Neuronal stem cell (in vitro differentiated cells): ENCODE measurements at regions not wholly inside any gene's neighbourhood (a gene's known extent, or its start where the extent isn't known, plus 50 kb on each side); places are given as distances from the start of the nearest gene placed in this dataset.

Experiments used
- DNase-seq: peaks from one replicate; pipeline ENCODE4 v3.0.0-alpha.2; 2013; ENCODE audit warnings: low spot score
- H2AFZ ChIP-seq: one replicate; pipeline ENCODE4 v1.6.1; 2013; ENCODE audit warnings: mild to moderate bottlenecking, low read length, inconsistent platforms
- H2AK5ac ChIP-seq: 2 replicates; pipeline ENCODE4 v1.6.1; 2013; ENCODE audit warnings: low read depth, mild to moderate bottlenecking, inconsistent platforms, low read length, moderate library complexity, mixed read lengths
- H2BK120ac ChIP-seq: 2 replicates; pipeline ENCODE4 v1.6.1; 2013; ENCODE audit warnings: low read depth, mild to moderate bottlenecking, inconsistent platforms, low read length, moderate library complexity, mixed read lengths
- H2BK12ac ChIP-seq: one replicate; pipeline ENCODE4 v1.6.1; 2013; ENCODE audit warnings: low read length, inconsistent platforms
- H2BK15ac ChIP-seq: 2 replicates; pipeline ENCODE4 v1.6.1; 2013; ENCODE audit warnings: mild to moderate bottlenecking, low read length, inconsistent platforms, mixed read lengths
- H2BK5ac ChIP-seq: one replicate; pipeline ENCODE4 v1.6.1; 2013; ENCODE audit warnings: inconsistent platforms, mild to moderate bottlenecking, low read length, moderate library complexity
- H3K14ac ChIP-seq: one replicate; pipeline ENCODE4 v1.6.1; 2013; ENCODE audit warnings: low read length, inconsistent platforms
- H3K18ac ChIP-seq: 2 replicates; pipeline ENCODE4 v1.6.1; 2013; ENCODE audit warnings: low read length, inconsistent platforms
- H3K23ac ChIP-seq: 2 replicates; pipeline ENCODE4 v1.6.1; 2013; ENCODE audit warnings: low read depth, mild to moderate bottlenecking, mixed read lengths, low read length, inconsistent platforms; ENCODE audit not compliant: poor library complexity
- H3K27ac ChIP-seq: replicated peaks from 3 replicates; pipeline ENCODE4 v1.5.1; 2013; ENCODE audit warnings: low read length, inconsistent platforms
- H3K27me3 ChIP-seq, 3 experiments: 2 replicates each; pipeline ENCODE4 v1.6.1; 2013; ENCODE audit warnings: low read length in 3 of 3, mild to moderate bottlenecking in 2 of 3, inconsistent platforms in 1 of 3, low read depth in 1 of 3, mixed read lengths in 1 of 3, moderate library complexity in 1 of 3; ENCODE audit not compliant: control insufficient read depth in 3 of 3, insufficient read depth in 3 of 3
- H3K36me3 ChIP-seq, 2 donors: replicated peaks in 1 of 2; 2 replicates each; pipeline ENCODE4 v1.6.1; 2013; ENCODE audit warnings: low read length in 2 of 2; ENCODE audit not compliant: control insufficient read depth in 2 of 2, insufficient read depth in 2 of 2
- H3K4ac ChIP-seq: 2 replicates; pipeline ENCODE4 v1.6.1; 2013; ENCODE audit warnings: inconsistent platforms, mild to moderate bottlenecking, low read length, moderate library complexity
- H3K4me1 ChIP-seq, 2 donors: 1 replicate in 1 of 2; 2 replicates in 1 of 2; pipeline ENCODE4 v1.6.1; 2013; ENCODE audit warnings: low read length in 2 of 2, low read depth in 1 of 2; ENCODE audit not compliant: control insufficient read depth in 2 of 2, insufficient read depth in 1 of 2
- H3K4me2 ChIP-seq: one replicate; pipeline ENCODE4 v1.6.1; 2013; ENCODE audit warnings: mild to moderate bottlenecking, low read length, inconsistent platforms; ENCODE audit not compliant: insufficient read depth, poor library complexity, severe bottlenecking
- H3K4me3 ChIP-seq, 2 donors: 2 replicates each; pipeline ENCODE4 v1.5.1; 2013; ENCODE audit warnings: low read length in 2 of 2, mild to moderate bottlenecking in 2 of 2, inconsistent platforms in 1 of 2, moderate library complexity in 1 of 2
- H3K79me1 ChIP-seq: one replicate; pipeline ENCODE4 v1.6.1; 2013; ENCODE audit warnings: low read depth, mild to moderate bottlenecking, inconsistent platforms, low read length, moderate library complexity
- H3K9ac ChIP-seq: one replicate; pipeline ENCODE4 v1.6.1; 2013; ENCODE audit warnings: mild to moderate bottlenecking, low read depth, low read length, inconsistent platforms; ENCODE audit not compliant: poor library complexity
- H3K9me3 ChIP-seq, 2 donors: replicated peaks in 1 of 2; 2 replicates each; pipeline versions ENCODE3 to v1.6.1; 2013; ENCODE audit warnings: low read length in 2 of 2, mild to moderate bottlenecking in 2 of 2, inconsistent platforms in 1 of 2, low read depth in 1 of 2, mixed read lengths in 1 of 2, moderate library complexity in 1 of 2; ENCODE audit not compliant: control insufficient read depth in 2 of 2, insufficient read depth in 1 of 2
- H4K8ac ChIP-seq: one replicate; pipeline ENCODE4 v1.6.1; 2013; ENCODE audit warnings: low read depth, mild to moderate bottlenecking, inconsistent platforms, low read length, moderate library complexity
- H4K91ac ChIP-seq: one replicate; pipeline ENCODE4 v1.6.1; 2013; ENCODE audit warnings: low read length, low read depth, mild to moderate bottlenecking, inconsistent platforms; ENCODE audit not compliant: poor library complexity
- WGBS, 2 donors: extraction: QIAGEN DNeasy Blood & Tissue Kit; methylation state at CpG; one replicate each; pipeline ENCODE4 v1.1.7; 2013; ENCODE audit warnings: missing lambda C conversion rate in 2 of 2, mixed read lengths in 1 of 2; ENCODE audit not compliant: insufficient read length in 2 of 2, insufficient replicate concordance in 1 of 2; ENCODE audit errors: extremely low coverage in 2 of 2; 5-methylcytosine and 5-hydroxymethylcytosine counted together

GRCh38 chr16:85258629-85259028, 146.4 kb upstream of the CIBAR2 start:
- no CpG with 5 or more reads among the region's 18 CpGs for WGBS, 2 donors
- peak overlapping the region; percentile 17 for H3K23ac ChIP-seq
- H3K36me3 ChIP-seq: no peaks in the 10 kb centered on the region
- no peaks in the 10 kb centered on the region for H3K9me3 ChIP-seq
- H3K14ac ChIP-seq: peak overlapping the region; percentile 66
- peak overlapping the region; percentile 90 for H2BK15ac ChIP-seq
- H3K4me1 ChIP-seq: peaks cover 17 to 51% of the 10 kb centered on the region in 2 donors
- no peak overlapping the region for H4K91ac ChIP-seq
- H2BK120ac ChIP-seq: peak overlapping the region; percentile 69
- peak overlapping the region; percentile 100 for H2AK5ac ChIP-seq
- H4K8ac ChIP-seq: no peak overlapping the region
- peak overlapping the region; percentile 54 for H3K4ac ChIP-seq
- H3K4me3 ChIP-seq: no peak overlapping the region
- H2AFZ ChIP-seq: peak overlapping the region; percentile 2
- H2BK5ac ChIP-seq: peak overlapping the region; percentile 71
- no peaks in the 10 kb centered on the region for H3K27me3 ChIP-seq
- peak overlapping the region; percentile 91 for H3K18ac ChIP-seq
- no peak overlapping the region for H3K27ac ChIP-seq
- peak overlapping the region; percentile 55 for H3K9ac ChIP-seq
- peak overlapping the region; percentile 14 for H3K4me2 ChIP-seq
- no peak for DNase-seq
- H2BK12ac ChIP-seq: no peak overlapping the region
- H3K79me1 ChIP-seq: no peaks in the 10 kb centered on the region

GRCh38 chr16:85259115-85259831, 147.0 kb upstream of the CIBAR2 start:
- Histone ChIP-seq H3K4ac (peak overlapping the region; percentile 54), H3K27me3 (no peaks in the 10 kb centered on the region), H2BK15ac (peak overlapping the region; percentile 96), H3K14ac (peak overlapping the region; percentile 66), H4K8ac (peak overlapping the region; percentile 57), H2BK120ac (no peak overlapping the region), H4K91ac (no peak overlapping the region), H3K9ac (peak overlapping the region; percentile 67), H3K18ac (peak overlapping the region; percentile 91), H2BK5ac (peak overlapping the region; percentile 78), H3K36me3 (no peaks in the 10 kb centered on the region), H3K4me1 (peaks cover 17 to 51% of the 10 kb centered on the region in 2 donors), H3K9me3 (no peaks in the 10 kb centered on the region), H3K23ac (peak overlapping the region; percentile 32), H2BK12ac (peak overlapping the region; percentile 12), H2AK5ac (peak overlapping the region; percentile 100), H3K4me3 (no peak overlapping the region), H2AFZ (no peak overlapping the region), H3K4me2 (no peak overlapping the region), H3K27ac (no peak overlapping the region), H3K79me1 (no peaks in the 10 kb centered on the region)
- no CpG with 5 or more reads among the region's 19 CpGs for WGBS, 2 donors
- DNase-seq: no peak

- peak overlapping the region; percentile 77 for H3K23ac ChIP-seq
- no CpG with 5 or more reads among the region's 9 CpGs for WGBS, 2 donors
Measured at GRCh38 chr16:85259832-85260167, 147.5 kb upstream of the CIBAR2 start.

GRCh38 chr16:85261204-85261603, 148.9 kb upstream of the CIBAR2 start:
- H4K8ac ChIP-seq: no peak overlapping the region
- H3K23ac ChIP-seq: peak overlapping the region; percentile 39
- no peak overlapping the region for H4K91ac ChIP-seq
- H2BK12ac ChIP-seq: peak overlapping the region; percentile 46
- peak overlapping the region; percentile 96 for H2AK5ac ChIP-seq
- H3K14ac ChIP-seq: no peak overlapping the region
- H2BK120ac ChIP-seq: no peak overlapping the region
- H3K4me3 ChIP-seq: no peak overlapping the region
- no peak overlapping the region for H3K4me2 ChIP-seq
- H3K9me3 ChIP-seq: no peaks in the 10 kb centered on the region
- H2BK5ac ChIP-seq: no peak overlapping the region
- no peaks in the 10 kb centered on the region for H3K36me3 ChIP-seq
- no peak overlapping the region for H2AFZ ChIP-seq
- peak overlapping the region; percentile 53 for H3K9ac ChIP-seq
- no CpG with 5 or more reads among the region's 10 CpGs for WGBS, 2 donors
- peak overlapping the region; percentile 75 for H2BK15ac ChIP-seq
- no peak for DNase-seq
- peaks cover 17 to 50% of the 10 kb centered on the region in 2 donors for H3K4me1 ChIP-seq
- H3K18ac ChIP-seq: peak overlapping the region; percentile 24
- H3K27me3 ChIP-seq: no peaks in the 10 kb centered on the region
- no peaks in the 10 kb centered on the region for H3K79me1 ChIP-seq
- H3K4ac ChIP-seq: no peak overlapping the region
- H3K27ac ChIP-seq: no peak overlapping the region

More at GRCh38 chr16:85259832-85260167, 147.5 kb upstream of the CIBAR2 start:
- no peaks in the 10 kb centered on the region for H3K9me3 ChIP-seq
- H2AK5ac ChIP-seq: peak overlapping the region; percentile 100
- no peak overlapping the region for H3K9ac ChIP-seq
- H3K4me3 ChIP-seq: no peak overlapping the region
- no peaks in the 10 kb centered on the region for H3K27me3 ChIP-seq
- no peak overlapping the region for H3K27ac ChIP-seq
- H3K14ac ChIP-seq: peak overlapping the region; percentile 3
- H2BK5ac ChIP-seq: no peak overlapping the region
- no peak overlapping the region for H4K91ac ChIP-seq
- peak overlapping the region; percentile 96 for H2BK15ac ChIP-seq
- no peak for DNase-seq
- H3K4ac ChIP-seq: no peak overlapping the region
- no peaks in the 10 kb centered on the region for H3K79me1 ChIP-seq
- peak overlapping the region; percentile 12 for H2BK12ac ChIP-seq
- H3K4me2 ChIP-seq: no peak overlapping the region
- H2AFZ ChIP-seq: no peak overlapping the region
- peaks cover 17 to 51% of the 10 kb centered on the region in 2 donors for H3K4me1 ChIP-seq
- H3K18ac ChIP-seq: peak overlapping the region; percentile 91
- no peak overlapping the region for H4K8ac ChIP-seq
- H3K36me3 ChIP-seq: no peaks in the 10 kb centered on the region
- H2BK120ac ChIP-seq: no peak overlapping the region
